HEK293 (cell line): ENCODE measurements at regions not wholly inside any gene's neighbourhood (a gene's known extent, or its start where the extent isn't known, plus 50 kb on each side); places are given as distances from the start of the nearest gene placed in this dataset.

Experiments used
- CTCF ChIA-PET: fragments of 350-600 bp; formaldehyde crosslinking; extraction: SDS; loops from one replicate; lab custom pipeline; 2021; ENCODE audit warnings: antibody characterized with exemption; lab: Yijun Ruan, JAX
- POLR2A ChIA-PET: fragments of 300-600 bp; formaldehyde crosslinking; extraction: SDS; loops from one replicate; lab custom pipeline; 2020; ENCODE audit warnings: antibody characterized with exemption, inconsistent platforms; lab: Yijun Ruan, JAX
- H3K27ac ChIP-seq: fragments of 200-500 bp; sonication (Bioruptor generic); 2 replicates; pipeline ENCODE4 v1.5.1; 2014; ENCODE audit warnings: low read depth, low read length, control low read depth, inconsistent platforms; ENCODE audit errors: extremely low read depth
- H3K36me3 ChIP-seq, 2 experiments: fragments of 200-500 bp in 1 of 2; sonication (Bioruptor generic) in 1 of 2; 1 replicate in 1 of 2; 2 replicates in 1 of 2; pipeline ENCODE4 v1.5.1; 2014 to 2017; ENCODE audit warnings: inconsistent platforms in 2 of 2, low read length in 2 of 2; ENCODE audit not compliant: control insufficient read depth in 2 of 2, insufficient read depth in 1 of 2
- H3K4me1 ChIP-seq: fragments of 200-500 bp; sonication (Bioruptor generic); 2 replicates; pipeline ENCODE4 v1.5.1; 2014; ENCODE audit warnings: mild to moderate bottlenecking, low read length, inconsistent platforms; ENCODE audit not compliant: control insufficient read depth, insufficient read depth
- H3K4me3 ChIP-seq: 2 replicates; pipeline ENCODE4 v1.5.1; 2011; ENCODE audit warnings: low read depth, mild to moderate bottlenecking, control low read depth, low read length, moderate library complexity
- H3K9me3 ChIP-seq: fragments of 200-500 bp; sonication (Bioruptor generic); 2 replicates; pipeline ENCODE4 v1.5.1; 2014; ENCODE audit warnings: low read depth, low read length, inconsistent platforms; ENCODE audit not compliant: control insufficient read depth, insufficient read depth
- EGR2 ChIP-seq: fragments of 450-650 bp; formaldehyde crosslinking; IDR thresholded peaks from 2 replicates; pipeline ENCODE4 v1.5.1; 2016; ENCODE audit warnings: low read depth, missing biosample characterization, missing genetic modification characterization
- SCRT2 ChIP-seq: fragments of 450-650 bp; formaldehyde crosslinking; IDR thresholded peaks from 2 replicates; pipeline ENCODE4 v1.5.1; 2016; ENCODE audit warnings: missing biosample characterization, missing genetic modification characterization
- WT1 ChIP-seq: fragments of 450-650 bp; formaldehyde crosslinking; IDR thresholded peaks from 2 replicates; pipeline ENCODE4 v1.5.1; 2016; ENCODE audit warnings: missing biosample characterization, missing genetic modification characterization
- ZFHX2 ChIP-seq: fragments of 450-650 bp; formaldehyde crosslinking; conservative IDR thresholded peaks from 2 replicates; pipeline ENCODE4 v1.5.1; 2016; ENCODE audit warnings: missing biosample characterization, missing genetic modification characterization
- ZNF146 ChIP-seq: fragments of 450-650 bp; formaldehyde crosslinking; IDR thresholded peaks from 2 replicates; pipeline ENCODE4 v1.5.1; 2016; ENCODE audit warnings: missing biosample characterization, missing genetic modification characterization
- ZNF169 ChIP-seq: fragments of 450-650 bp; formaldehyde crosslinking; IDR thresholded peaks from 2 replicates; pipeline ENCODE4 v1.5.1; 2016; ENCODE audit warnings: missing biosample characterization, missing genetic modification characterization
- ZNF19 ChIP-seq: fragments of 450-650 bp; formaldehyde crosslinking; IDR thresholded peaks from 2 replicates; pipeline ENCODE4; 2016; ENCODE audit warnings: missing biosample characterization, missing genetic modification characterization, low read depth
- ZNF274 ChIP-seq, 2 experiments: fragments of 200-500 bp in 1 of 2; fragments of 450-650 bp in 1 of 2; sonication (Bioruptor generic) in 1 of 2; formaldehyde crosslinking in 1 of 2; IDR thresholded peaks; 2 replicates each; pipeline versions ENCODE4 v1.5.1 to v1.6.1; 2014 to 2016; ENCODE audit warnings: borderline replicate concordance in 1 of 2, inconsistent platforms in 1 of 2, low read length in 1 of 2, missing biosample characterization in 1 of 2, missing genetic modification characterization in 1 of 2
- ZNF311 ChIP-seq: fragments of 450-650 bp; formaldehyde crosslinking; IDR thresholded peaks from 2 replicates; pipeline ENCODE4 v1.5.1; 2017; ENCODE audit warnings: missing biosample characterization, missing genetic modification characterization, borderline replicate concordance
- ZNF341 ChIP-seq: fragments of 450-650 bp; formaldehyde crosslinking; IDR thresholded peaks from 2 replicates; pipeline ENCODE4; 2016; ENCODE audit warnings: low read depth, missing biosample characterization, missing genetic modification characterization
- ZNF571 ChIP-seq: fragments of 450-650 bp; formaldehyde crosslinking; IDR thresholded peaks from 2 replicates; pipeline ENCODE4 v1.5.0; 2017; ENCODE audit warnings: missing biosample characterization, missing genetic modification characterization
- ZNF677 ChIP-seq: fragments of 450-650 bp; IDR thresholded peaks from 2 replicates; pipeline ENCODE4 v1.5.0; 2018; ENCODE audit warnings: missing biosample characterization, mild to moderate bottlenecking, missing genetic modification characterization, moderate library complexity
- ZNF701 ChIP-seq: fragments of 450-650 bp; formaldehyde crosslinking; IDR thresholded peaks from 2 replicates; pipeline ENCODE4 v1.5.1; 2016; ENCODE audit warnings: missing biosample characterization, missing genetic modification characterization
- ZNF707 ChIP-seq: fragments of 450-650 bp; formaldehyde crosslinking; IDR thresholded peaks from 2 replicates; pipeline ENCODE4 v1.5.1; 2016; ENCODE audit warnings: missing biosample characterization, missing genetic modification characterization
- ZNF776 ChIP-seq: fragments of 450-650 bp; formaldehyde crosslinking; IDR thresholded peaks from 2 replicates; pipeline ENCODE4 v1.5.0; 2017; ENCODE audit warnings: missing biosample characterization, missing genetic modification characterization, borderline replicate concordance
- ZNF777 ChIP-seq: fragments of 450-650 bp; formaldehyde crosslinking; IDR thresholded peaks from 2 replicates; pipeline ENCODE4 v1.5.1; 2017; ENCODE audit warnings: missing biosample characterization, missing genetic modification characterization, borderline replicate concordance
- TF ChIP-seq, protein P1 (sequence below): fragments of 450-650 bp; formaldehyde crosslinking; IDR thresholded peaks from 2 replicates; pipeline ENCODE4 v1.5.1; 2016; ENCODE audit warnings: missing biosample characterization, missing genetic modification characterization
- TF ChIP-seq, protein P2 (sequence below): fragments of 450-650 bp; formaldehyde crosslinking; IDR thresholded peaks from 2 replicates; pipeline ENCODE4; 2016; ENCODE audit warnings: missing biosample characterization, missing genetic modification characterization
- TF ChIP-seq, protein P3 (sequence below): fragments of 450-650 bp; formaldehyde crosslinking; IDR thresholded peaks from 2 replicates; pipeline ENCODE4 v1.5.1; 2016; ENCODE audit warnings: missing biosample characterization, missing genetic modification characterization

DNA sequence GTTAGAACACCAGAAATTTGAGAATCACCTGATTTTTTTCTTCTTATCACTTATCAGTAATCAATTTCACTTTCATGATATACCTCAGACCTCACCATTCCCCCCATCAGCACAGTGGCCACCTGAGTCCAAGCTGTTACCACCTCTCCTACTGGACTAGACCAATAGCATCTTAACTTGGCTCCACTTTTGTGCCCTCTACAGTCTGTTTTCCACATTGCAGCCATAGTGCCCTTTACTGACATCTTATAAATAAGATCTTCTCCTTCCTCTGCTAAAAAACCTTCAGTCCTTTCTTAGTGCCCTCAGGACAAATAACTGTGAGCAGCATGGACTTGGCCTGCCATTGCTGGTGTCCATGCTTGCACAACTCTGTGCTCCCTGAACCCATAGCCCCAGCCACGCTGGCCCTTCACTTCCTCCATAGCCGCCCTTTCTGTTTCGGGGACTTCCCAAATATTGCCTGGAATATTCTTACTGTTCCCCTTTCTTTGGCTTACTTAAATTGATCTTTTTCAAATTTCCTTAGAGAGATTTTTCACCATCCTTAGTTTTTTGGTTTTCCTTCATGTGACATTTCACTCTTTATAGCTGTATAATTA, 380.8 kb downstream of the LMO7 start (continued):
- TF ChIP-seq, protein P1, sequence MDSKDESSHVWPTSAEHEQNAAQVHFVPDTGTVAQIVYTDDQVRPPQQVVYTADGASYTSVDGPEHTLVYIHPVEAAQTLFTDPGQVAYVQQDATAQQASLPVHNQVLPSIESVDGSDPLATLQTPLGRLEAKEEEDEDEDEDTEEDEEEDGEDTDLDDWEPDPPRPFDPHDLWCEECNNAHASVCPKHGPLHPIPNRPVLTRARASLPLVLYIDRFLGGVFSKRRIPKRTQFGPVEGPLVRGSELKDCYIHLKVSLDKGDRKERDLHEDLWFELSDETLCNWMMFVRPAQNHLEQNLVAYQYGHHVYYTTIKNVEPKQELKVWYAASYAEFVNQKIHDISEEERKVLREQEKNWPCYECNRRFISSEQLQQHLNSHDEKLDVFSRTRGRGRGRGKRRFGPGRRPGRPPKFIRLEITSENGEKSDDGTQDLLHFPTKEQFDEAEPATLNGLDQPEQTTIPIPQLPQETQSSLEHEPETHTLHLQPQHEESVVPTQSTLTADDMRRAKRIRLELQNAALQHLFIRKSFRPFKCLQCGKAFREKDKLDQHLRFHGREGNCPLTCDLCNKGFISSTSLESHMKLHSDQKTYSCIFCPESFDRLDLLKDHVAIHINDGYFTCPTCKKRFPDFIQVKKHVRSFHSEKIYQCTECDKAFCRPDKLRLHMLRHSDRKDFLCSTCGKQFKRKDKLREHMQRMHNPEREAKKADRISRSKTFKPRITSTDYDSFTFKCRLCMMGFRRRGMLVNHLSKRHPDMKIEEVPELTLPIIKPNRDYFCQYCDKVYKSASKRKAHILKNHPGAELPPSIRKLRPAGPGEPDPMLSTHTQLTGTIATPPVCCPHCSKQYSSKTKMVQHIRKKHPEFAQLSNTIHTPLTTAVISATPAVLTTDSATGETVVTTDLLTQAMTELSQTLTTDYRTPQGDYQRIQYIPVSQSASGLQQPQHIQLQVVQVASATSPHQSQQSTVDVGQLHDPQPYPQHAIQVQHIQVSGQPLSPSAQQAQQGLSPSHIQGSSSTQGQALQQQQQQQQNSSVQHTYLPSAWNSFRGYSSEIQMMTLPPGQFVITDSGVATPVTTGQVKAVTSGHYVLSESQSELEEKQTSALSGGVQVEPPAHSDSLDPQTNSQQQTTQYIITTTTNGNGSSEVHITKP (tag by site-specific recombination): peak; percentile 48; the same call in 1 of the 2 replicates
- TF ChIP-seq ZNF19 (no peak), ZNF341 (tag by site-specific recombination) (no peak)

DNA sequence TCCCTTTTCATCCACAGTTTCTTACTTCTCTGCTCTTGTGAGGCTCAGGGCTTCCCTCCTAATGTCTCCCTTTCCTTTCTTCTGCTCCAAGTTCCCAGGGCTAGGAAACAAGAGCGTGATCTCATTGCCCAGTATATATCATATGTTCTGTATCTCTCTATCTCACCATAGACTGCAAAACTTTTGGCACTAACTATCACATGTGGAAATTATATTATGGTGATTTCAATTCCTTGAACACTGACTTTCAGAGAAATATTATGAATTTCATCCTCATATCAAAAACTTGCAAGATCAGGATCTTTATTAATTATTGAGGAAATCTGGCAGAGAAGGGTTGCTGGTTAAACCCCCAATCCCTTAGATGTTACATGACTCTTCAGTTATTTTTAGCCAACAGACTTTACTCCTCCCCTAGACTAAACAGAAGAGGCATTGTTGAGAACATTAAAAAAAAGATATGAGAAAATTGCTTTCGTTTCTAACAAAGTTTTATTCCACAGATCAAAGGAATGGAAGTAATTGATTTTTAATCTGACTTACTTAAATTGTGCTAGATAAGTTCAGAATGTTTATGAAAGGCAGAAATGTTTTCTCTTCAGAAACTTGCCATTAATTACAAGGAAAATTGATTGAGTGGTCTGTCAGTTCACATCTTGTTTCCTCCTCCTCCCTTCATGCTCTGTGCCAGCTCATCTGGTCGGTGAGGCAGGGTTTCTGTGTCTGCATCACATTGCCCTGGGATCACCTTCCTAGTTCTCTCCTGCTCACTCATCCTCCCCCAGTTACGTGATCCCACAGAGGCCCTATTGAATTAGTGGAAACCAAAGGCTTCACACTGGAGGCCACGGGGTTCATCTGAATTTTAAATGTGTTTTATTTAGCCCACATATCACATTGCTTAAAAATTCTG, 378.5 kb downstream of the LMO7 start:
- POLR2A ChIA-PET: no interaction called here
- H3K4me1 ChIP-seq: no peaks in the 10 kb centered on the region
- CTCF ChIA-PET: no interaction called here
- H3K4me3 ChIP-seq: no peak overlapping the region
- H3K36me3 ChIP-seq: no peaks in the 10 kb centered on the region
- TF ChIP-seq ZNF274 (IDR thresholded peaks at IDR 0.05; ENCODE audit: low read length) (no peak), ZNF274 (tag by site-specific recombination; IDR thresholded peaks at IDR 0.05; ENCODE audit: borderline replicate concordance) (no peak), SCRT2 (no peak), ZNF146 (tag by site-specific recombination) (no peak)
- TF ChIP-seq, all 188 proteins: peak for 0
- Histone ChIP-seq H3K9me3 (no peaks in the 10 kb centered on the region), H3K27ac (no peak overlapping the region)

DNA sequence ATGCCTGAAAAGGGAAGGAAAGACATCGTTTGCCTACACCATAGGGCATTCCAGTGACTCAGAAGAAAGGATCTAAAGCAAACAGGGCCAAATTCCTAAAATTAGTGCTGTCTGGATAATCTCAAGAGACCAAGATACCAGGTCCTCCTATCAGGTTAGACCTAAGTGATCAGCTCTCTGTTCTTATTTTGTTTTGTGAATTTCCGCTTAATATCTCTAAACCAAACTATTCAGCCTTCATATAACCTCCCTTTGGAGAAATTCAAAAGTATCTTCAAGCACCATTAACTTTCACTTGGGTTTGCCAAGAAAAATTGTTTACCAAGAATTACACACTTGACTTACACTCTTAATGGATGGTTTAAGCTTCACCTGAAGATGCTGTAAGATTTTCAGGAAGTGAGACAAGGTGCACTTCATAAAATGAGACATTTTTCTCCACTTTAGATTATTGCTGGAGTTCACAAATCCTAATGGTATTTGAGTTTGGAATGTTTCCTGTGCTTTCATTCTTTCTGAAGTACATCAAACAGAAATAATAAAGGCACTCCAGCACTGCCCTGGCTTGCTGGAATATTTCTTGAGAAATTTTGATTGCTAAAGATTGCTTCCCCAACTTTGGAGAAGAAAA, 376.1 kb downstream of the LMO7 start:
- H3K36me3 ChIP-seq: no peaks in the 10 kb centered on the region
- H3K4me1 ChIP-seq: no peaks in the 10 kb centered on the region
- H3K9me3 ChIP-seq: no peaks in the 10 kb centered on the region
- no peak overlapping the region for H3K27ac ChIP-seq
- ChIA-PET POLR2A (no interaction called here), CTCF (interaction anchor here (1.1 kb wide), 1 partner anchor 316 kb away, joined by 3 read pairs; no protein-coding TSS in a partner anchor)
- TF ChIP-seq ZNF571 (tag by site-specific recombination) (no peak), WT1 (tag by site-specific recombination) (no peak), ZNF677 (tag by site-specific recombination) (no peak), ZNF777 (tag by site-specific recombination) (no peak), ZNF311 (tag by site-specific recombination) (no peak), ZFHX2 (no peak), ZNF707 (tag by site-specific recombination) (no peak), ZNF701 (tag by site-specific recombination) (no peak), ZNF169 (tag by site-specific recombination) (no peak), ZNF146 (tag by site-specific recombination) (no peak), EGR2 (no peak), ZNF776 (tag by site-specific recombination) (no peak)
- TF ChIP-seq, protein P2, sequence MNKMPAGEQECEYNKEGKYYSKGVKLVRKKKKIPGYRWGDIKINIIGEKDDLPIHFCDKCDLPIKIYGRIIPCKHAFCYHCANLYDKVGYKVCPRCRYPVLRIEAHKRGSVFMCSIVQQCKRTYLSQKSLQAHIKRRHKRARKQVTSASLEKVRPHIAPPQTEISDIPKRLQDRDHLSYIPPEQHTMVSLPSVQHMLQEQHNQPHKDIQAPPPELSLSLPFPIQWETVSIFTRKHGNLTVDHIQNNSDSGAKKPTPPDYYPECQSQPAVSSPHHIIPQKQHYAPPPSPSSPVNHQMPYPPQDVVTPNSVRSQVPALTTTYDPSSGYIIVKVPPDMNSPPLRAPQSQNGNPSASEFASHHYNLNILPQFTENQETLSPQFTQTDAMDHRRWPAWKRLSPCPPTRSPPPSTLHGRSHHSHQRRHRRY: no peak
- TF ChIP-seq, protein P3, sequence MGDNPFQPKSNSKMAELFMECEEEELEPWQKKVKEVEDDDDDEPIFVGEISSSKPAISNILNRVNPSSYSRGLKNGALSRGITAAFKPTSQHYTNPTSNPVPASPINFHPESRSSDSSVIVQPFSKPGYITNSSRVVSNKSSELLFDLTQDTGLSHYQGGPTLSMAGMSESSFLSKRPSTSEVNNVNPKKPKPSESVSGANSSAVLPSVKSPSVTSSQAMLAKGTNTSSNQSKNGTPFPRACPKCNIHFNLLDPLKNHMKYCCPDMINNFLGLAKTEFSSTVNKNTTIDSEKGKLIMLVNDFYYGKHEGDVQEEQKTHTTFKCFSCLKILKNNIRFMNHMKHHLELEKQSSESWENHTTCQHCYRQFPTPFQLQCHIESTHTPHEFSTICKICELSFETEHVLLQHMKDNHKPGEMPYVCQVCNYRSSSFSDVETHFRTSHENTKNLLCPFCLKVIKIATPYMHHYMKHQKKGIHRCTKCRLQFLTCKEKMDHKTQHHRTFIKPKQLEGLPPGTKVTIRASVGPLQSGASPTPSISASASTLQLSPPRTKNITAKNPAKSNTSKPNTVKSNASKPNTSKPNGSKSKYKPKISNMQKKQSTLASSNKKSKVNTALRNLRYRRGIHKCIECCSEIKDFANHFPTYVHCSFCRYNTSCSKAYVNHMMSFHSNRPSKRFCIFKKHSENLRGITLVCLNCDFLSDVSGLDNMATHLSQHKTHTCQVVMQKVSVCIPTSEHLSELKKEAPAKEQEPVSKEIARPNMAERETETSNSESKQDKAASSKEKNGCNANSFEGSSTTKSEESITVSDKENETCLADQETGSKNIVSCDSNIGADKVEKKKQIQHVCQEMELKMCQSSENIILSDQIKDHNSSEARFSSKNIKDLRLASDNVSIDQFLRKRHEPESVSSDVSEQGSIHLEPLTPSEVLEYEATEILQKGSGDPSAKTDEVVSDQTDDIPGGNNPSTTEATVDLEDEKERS (tag by site-specific recombination): no peak
- no peak overlapping the region for H3K4me3 ChIP-seq
